Esophagus squamous epithelium (tissue), 4 donors: ENCODE measurements at regions not wholly inside any gene's neighbourhood (a gene's known extent, or its start where the extent isn't known, plus 50 kb on each side); places are given as distances from the start of the nearest gene placed in this dataset.

Experiments used
- CTCF ChIP-seq, 6 experiments: fragments of 450-650 bp in 4 of 6; fragments of 200-600 bp in 2 of 6; sonication (generic) in 2 of 6; IDR thresholded peaks; one replicate each; pipeline ENCODE4 v1.5.1; 2016 to 2019; ENCODE audit warnings: antibody characterized with exemption in 6 of 6, mild to moderate bottlenecking in 4 of 6, moderate library complexity in 4 of 6
- POLR2A ChIP-seq, 4 donors: fragments of 450-650 bp; IDR thresholded peaks; one replicate each; pipeline ENCODE4 v1.6.1; 2017; ENCODE audit warnings: antibody characterized with exemption in 4 of 4, mild to moderate bottlenecking in 4 of 4, moderate library complexity in 3 of 4

GRCh38 chr6:80530103-80530502 is 423.6 kb downstream of the BCKDHB start:
- TF ChIP-seq POLR2A (IDR thresholded peaks at IDR 0.05) (no peak), CTCF (IDR thresholded peaks at IDR 0.05) (no peak)
